Body of pancreas (tissue), 4 donors: ENCODE measurements at regions not wholly inside any gene's neighbourhood (a gene's known extent, or its start where the extent isn't known, plus 50 kb on each side); places are given as distances from the start of the nearest gene placed in this dataset.

ENCODE experiments used
- CTCF ChIP-seq, 7 experiments: fragments of 450-650 bp in 4 of 7; fragments of 200-600 bp in 3 of 7; sonication (generic) in 3 of 7; IDR thresholded peaks; one replicate each; pipeline ENCODE4 v1.5.1; 2016 to 2019; ENCODE audit warnings: antibody characterized with exemption in 7 of 7
- POLR2A ChIP-seq, 3 donors: fragments of 450-650 bp; IDR thresholded peaks; one replicate each; pipeline ENCODE4 v1.6.1; 2016; ENCODE audit warnings: antibody characterized with exemption in 3 of 3, mild to moderate bottlenecking in 2 of 3

GRCh38 chr9:3066591-3066990 lies 222.7 kb upstream of the PUM3 start:
- TF ChIP-seq CTCF (IDR thresholded peaks at IDR 0.05) (no peak), POLR2A (IDR thresholded peaks at IDR 0.05) (no peak)
